Naive thymus-derived CD4-positive, alpha-beta T cell (primary cell): ENCODE measurements at regions not wholly inside any gene's neighbourhood (a gene's known extent, or its start where the extent isn't known, plus 50 kb on each side); places are given as distances from the start of the nearest gene placed in this dataset.

Experiments used
- ATAC-seq: fragments of 150-1000 bp; cut with Tn5 transposase; 2 replicates; pipeline ENCODE4 v1.10.0; 2021; ENCODE audit warnings: mild to moderate bottlenecking, moderate library complexity
- CTCF ChIA-PET: fragments of 350-600 bp; sonication (Branson Sonifier 250); formaldehyde crosslinking; loops from one replicate; lab custom pipeline; 2021; ENCODE audit warnings: antibody characterized with exemption; lab: Charles Lee
- POLR2A ChIA-PET: fragments of 350-600 bp; sonication (Branson Sonifier 250); formaldehyde crosslinking; loops from one replicate; lab custom pipeline; 2021; ENCODE audit warnings: antibody characterized with exemption, inconsistent platforms; lab: Charles Lee
- DNase-seq, 9 donors: peaks; one replicate each; pipeline versions ENCODE4 v3.0.0 to v3.0.0-alpha.2; 2020 to 2022; ENCODE audit warnings: mixed read lengths in 1 of 9
- H3K27ac ChIP-seq: one replicate; pipeline ENCODE4 v1.7.0; 2013; ENCODE audit warnings: mild to moderate bottlenecking, low read depth, low read length, moderate library complexity
- H3K27me3 ChIP-seq, 2 donors: one replicate each; pipeline ENCODE4 v1.7.0; 2013; ENCODE audit warnings: low read length in 2 of 2, mild to moderate bottlenecking in 2 of 2, moderate library complexity in 2 of 2; ENCODE audit not compliant: control insufficient read depth in 2 of 2, insufficient read depth in 2 of 2
- H3K36me3 ChIP-seq, 3 experiments: 1 replicate in 2 of 3; 2 replicates in 1 of 3; pipeline ENCODE4 v1.7.0; 2013; ENCODE audit warnings: low read length in 3 of 3, mild to moderate bottlenecking in 3 of 3, moderate library complexity in 1 of 3; ENCODE audit not compliant: insufficient read depth in 3 of 3, control insufficient read depth in 2 of 3
- H3K4me1 ChIP-seq, 2 donors: one replicate each; pipeline ENCODE4 v1.7.0; 2013; ENCODE audit warnings: low read length in 2 of 2, mild to moderate bottlenecking in 2 of 2, moderate library complexity in 1 of 2; ENCODE audit not compliant: control insufficient read depth in 2 of 2, insufficient read depth in 2 of 2
- H3K4me3 ChIP-seq: 2 replicates; pipeline ENCODE4 v1.7.0; 2013; ENCODE audit warnings: mild to moderate bottlenecking, low read length
- H3K9me3 ChIP-seq, 3 experiments: 1 replicate in 2 of 3; 2 replicates in 1 of 3; pipeline ENCODE4 v1.7.0; 2013; ENCODE audit warnings: low read length in 3 of 3; ENCODE audit not compliant: control insufficient read depth in 2 of 3
- H3K27ac Mint-ChIP-seq, 9 donors: one replicate each; pipeline ENCODE4 v1.8.0; 2020 to 2022; ENCODE audit warnings: mixed read lengths in 9 of 9, mild to moderate bottlenecking in 8 of 9, moderate library complexity in 5 of 9, inconsistent platforms in 2 of 9
- H3K27me3 Mint-ChIP-seq, 5 donors: one replicate each; pipeline ENCODE4 v1.8.0; 2021 to 2022; ENCODE audit warnings: mixed read lengths in 5 of 5, mild to moderate bottlenecking in 1 of 5
- H3K36me3 Mint-ChIP-seq, 5 donors: one replicate each; pipeline ENCODE4 v1.8.0; 2020 to 2022; ENCODE audit warnings: mixed read lengths in 5 of 5, mild to moderate bottlenecking in 3 of 5, inconsistent platforms in 1 of 5
- H3K4me1 Mint-ChIP-seq, 7 donors: one replicate each; pipeline ENCODE4 v1.8.0; 2020 to 2022; ENCODE audit warnings: mixed read lengths in 7 of 7, mild to moderate bottlenecking in 3 of 7, inconsistent platforms in 1 of 7
- H3K4me3 Mint-ChIP-seq, 10 donors: one replicate each; pipeline ENCODE4 v1.8.0; 2020 to 2022; ENCODE audit warnings: mild to moderate bottlenecking in 10 of 10, mixed read lengths in 10 of 10, moderate library complexity in 6 of 10, inconsistent platforms in 2 of 10
- H3K9me3 Mint-ChIP-seq, 11 donors: one replicate each; pipeline ENCODE4 v1.8.0; 2020 to 2022; ENCODE audit warnings: mixed read lengths in 11 of 11, mild to moderate bottlenecking in 4 of 11, inconsistent platforms in 1 of 11, moderate library complexity in 1 of 11
- intact Hi-C, 2 donors: fragments of 100-400 bp; cut with micrococcal nuclease; formaldehyde crosslinking; loops; one replicate each; pipeline ENCODE4 v1.15.1; 2023

DNA sequence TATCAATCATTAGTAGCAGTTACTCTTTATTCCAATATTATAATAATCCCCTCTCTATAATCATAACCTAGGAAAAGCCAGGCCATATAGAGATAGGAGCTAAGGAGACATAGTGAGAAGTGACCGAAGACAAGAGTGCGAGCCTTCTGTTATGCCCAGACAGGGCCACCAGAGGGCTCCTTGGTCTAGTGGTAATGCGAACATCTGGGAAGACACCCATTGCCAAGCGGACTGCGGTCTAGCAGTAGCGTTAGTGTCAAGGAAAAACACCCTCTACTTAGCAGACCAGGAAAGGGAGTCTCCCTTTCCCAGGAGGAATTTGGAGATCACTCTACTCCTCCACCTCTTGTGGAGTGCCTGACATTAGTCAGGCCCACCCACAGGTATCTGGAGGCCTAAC lies 920.9 kb downstream of the CDY2B start:
- Histone ChIP-seq H3K36me3 (no peaks in the 10 kb centered on the region), H3K9me3 (no peaks in the 10 kb centered on the region), H3K27ac (no peak overlapping the region), H3K4me1 (no peaks in the 10 kb centered on the region), H3K4me3 (no peak overlapping the region), H3K27me3 (no peaks in the 10 kb centered on the region)
- POLR2A ChIA-PET, result no interaction called here
- Mint-ChIP-seq H3K36me3 (no peaks in the 10 kb centered on the region), H3K27ac (no peak overlapping the region), H3K9me3 (peaks cover 0 to 16% (median 0%) of the 10 kb centered on the region in 11 donors), H3K4me3 (no peak overlapping the region), H3K27me3 (no peaks in the 10 kb centered on the region), H3K4me1 (no peaks in the 10 kb centered on the region)
- intact Hi-C loops, result no loop called here
- CTCF ChIA-PET, result no interaction called here
- no peak for ATAC-seq
- DNase-seq, result no peak

GRCh38 chrY:16947221-16947620 lies 932.8 kb downstream of the CDY2B start:
- ATAC-seq (no peak), DNase-seq (no peak)
- intact Hi-C loops, result no loop called here
- H3K4me3 ChIP-seq, result no peak overlapping the region
- H3K27ac ChIP-seq, result no peak overlapping the region
- CTCF ChIA-PET, result no interaction called here
- H3K9me3 ChIP-seq, result no peaks in the 10 kb centered on the region
- POLR2A ChIA-PET, result no interaction called here
- H3K4me1 Mint-ChIP-seq, result no peaks in the 10 kb centered on the region
- H3K9me3 Mint-ChIP-seq, result peaks cover 0 to 11% (median 0%) of the 10 kb centered on the region in 11 donors
- H3K36me3 ChIP-seq, result no peaks in the 10 kb centered on the region
- H3K27me3 ChIP-seq, result no peaks in the 10 kb centered on the region
- no peaks in the 10 kb centered on the region for H3K27me3 Mint-ChIP-seq
- H3K4me3 Mint-ChIP-seq, result no peak overlapping the region
- no peaks in the 10 kb centered on the region for H3K4me1 ChIP-seq
- H3K36me3 Mint-ChIP-seq, result peaks cover 0 to 5% (median 0%) of the 10 kb centered on the region in 5 donors
- no peak overlapping the region for H3K27ac Mint-ChIP-seq
